ENCODE measurements at regions not wholly inside any gene's neighbourhood (a gene's known extent, or its start where the extent isn't known, plus 50 kb on each side); places are given as distances from the start of the nearest gene placed in this dataset.

- no peak for TF ChIP-seq CTCF (IDR thresholded peaks at IDR 0.05; ENCODE audit: control extremely low read depth, extremely low read depth)
- H3K27ac ChIP-seq (ENCODE audit: low read depth in 1 of 2, low read length in 1 of 2) = no peak overlapping the region
- H3K27me3 ChIP-seq (ENCODE audit: control insufficient read depth in 3 of 3, insufficient read depth in 3 of 3, low read length in 2 of 3) = no peaks in the 10 kb centered on the region
- no peaks in the 10 kb centered on the region for H3K9me3 ChIP-seq (ENCODE audit: control insufficient read depth in 4 of 4, insufficient read depth in 3 of 4, low read length in 3 of 4)
- H3K4me3 ChIP-seq = no peak overlapping the region
- WGBS, 2 donors = 41 to 78% methylated on average over 1 of the region's 1 CpG
- H3K4me1 ChIP-seq (ENCODE audit: control insufficient read depth in 5 of 5, insufficient read depth in 5 of 5, low read length in 5 of 5) = peaks cover 0 to 17% (median 1%) of the 10 kb centered on the region in 5 donors
- ATAC-seq (ENCODE audit: insufficient read depth, low FRiP score) (peak; percentile 24), DNase-seq (peak; percentile 64 to 85 (median 68))
- no peaks in the 10 kb centered on the region for H3K36me3 ChIP-seq (ENCODE audit: control insufficient read depth in 4 of 4, insufficient read depth in 4 of 4, low read length in 4 of 4)
- no peak overlapping the region for H3K9ac ChIP-seq (ENCODE audit: insufficient read depth in 1 of 2, low read length in 2 of 2)
Measured at GRCh38 chr18:21167641-21168377, 56.2 kb upstream of the ROCK1 start.

GRCh38 chr18:21168880-21169279 lies 57.3 kb upstream of the ROCK1 start:
- no peak for TF ChIP-seq CTCF (IDR thresholded peaks at IDR 0.05; ENCODE audit: control extremely low read depth, extremely low read depth)
- 80% methylated on average over 2 of the region's 2 CpGs for WGBS, 2 donors
- Histone ChIP-seq H3K27ac (ENCODE audit: low read depth in 1 of 2, low read length in 1 of 2) (no peak overlapping the region), H3K27me3 (ENCODE audit: control insufficient read depth in 3 of 3, insufficient read depth in 3 of 3, low read length in 2 of 3) (no peaks in the 10 kb centered on the region), H3K9me3 (ENCODE audit: control insufficient read depth in 4 of 4, insufficient read depth in 3 of 4, low read length in 3 of 4) (no peaks in the 10 kb centered on the region), H3K4me1 (ENCODE audit: control insufficient read depth in 5 of 5, insufficient read depth in 5 of 5, low read length in 5 of 5) (peaks cover 0 to 11% (median 1%) of the 10 kb centered on the region in 5 donors), H3K4me3 (no peak overlapping the region), H3K36me3 (ENCODE audit: control insufficient read depth in 4 of 4, insufficient read depth in 4 of 4, low read length in 4 of 4) (no peaks in the 10 kb centered on the region), H3K9ac (ENCODE audit: insufficient read depth in 1 of 2, low read length in 2 of 2) (no peak overlapping the region)
- ATAC-seq (ENCODE audit: insufficient read depth, low FRiP score) (no peak), DNase-seq (no peak)

GRCh38 chr18:21177822-21178221 lies 64.2 kb upstream of the GREB1L start:
- no peak for DNase-seq
- TF ChIP-seq CTCF (IDR thresholded peaks at IDR 0.05; ENCODE audit: control extremely low read depth, extremely low read depth) = no peak
- no peak for ATAC-seq (ENCODE audit: insufficient read depth, low FRiP score)
- no peaks in the 10 kb centered on the region for H3K9me3 ChIP-seq (ENCODE audit: control insufficient read depth in 4 of 4, insufficient read depth in 3 of 4, low read length in 3 of 4)
- no peaks in the 10 kb centered on the region for H3K36me3 ChIP-seq (ENCODE audit: control insufficient read depth in 4 of 4, insufficient read depth in 4 of 4, low read length in 4 of 4)
- no peak overlapping the region for H3K9ac ChIP-seq (ENCODE audit: insufficient read depth in 1 of 2, low read length in 2 of 2)
- no peaks in the 10 kb centered on the region for H3K27me3 ChIP-seq (ENCODE audit: control insufficient read depth in 3 of 3, insufficient read depth in 3 of 3, low read length in 2 of 3)
- H3K4me1 ChIP-seq (ENCODE audit: control insufficient read depth in 5 of 5, insufficient read depth in 5 of 5, low read length in 5 of 5) = peaks cover 0 to 1% (median 0%) of the 10 kb centered on the region in 5 donors
- 45 to 61% methylated on average over 6 of the region's 6 CpGs for WGBS, 2 donors
- H3K4me3 ChIP-seq = no peak overlapping the region
- no peak overlapping the region for H3K27ac ChIP-seq (ENCODE audit: low read depth in 1 of 2, low read length in 1 of 2)
